ENCODE measurements at regions not wholly inside any gene's neighbourhood (a gene's known extent, or its start where the extent isn't known, plus 50 kb on each side); places are given as distances from the start of the nearest gene placed in this dataset.

GRCh38 chr13:70816853-70817252 lies 708.6 kb upstream of the KLHL1 start:
- no peak for TF ChIP-seq EZH2 (IDR thresholded peaks at IDR 0.05; ENCODE audit: low read length)
- TF ChIP-seq CTCF (optimal IDR thresholded peaks at IDR 0.05 in 1 of 3, IDR thresholded peaks at IDR 0.05 in 1 of 3, conservative IDR thresholded peaks at IDR 0.05 in 1 of 3; ENCODE audit: extremely low read depth in 1 of 3, insufficient read depth in 2 of 3, low read length in 3 of 3), result no peak
